Calu3 (cell line): ENCODE measurements at regions not wholly inside any gene's neighbourhood (a gene's known extent, or its start where the extent isn't known, plus 50 kb on each side); places are given as distances from the start of the nearest gene placed in this dataset.

Source experiments
- BruUV-seq: library from RNA; stranded (reverse); fragments of 400-500 nt; replicated peaks from 2 replicates; lab custom pipeline; 2021; lab: Mats Ljungman, UMichigan
- CTCF ChIA-PET: fragments of 300-600 bp; sonication (Branson Sonifier 250); formaldehyde crosslinking; loops from one replicate; lab custom pipeline; 2022; ENCODE audit warnings: antibody characterized with exemption; lab: Charles Lee
- DNase-seq: peaks from one replicate; pipeline ENCODE4 v3.0.0; 2022
- H3K27ac Mint-ChIP-seq: one replicate; pipeline ENCODE4 v1.8.0; 2022; ENCODE audit warnings: mixed read lengths; ENCODE audit not compliant: unreplicated experiment
- H3K27me3 Mint-ChIP-seq: one replicate; pipeline ENCODE4 v1.8.0; 2022; ENCODE audit warnings: mixed read lengths; ENCODE audit not compliant: unreplicated experiment
- H3K36me3 Mint-ChIP-seq: one replicate; pipeline ENCODE4 v1.8.0; 2022; ENCODE audit warnings: mild to moderate bottlenecking, moderate library complexity, mixed read lengths; ENCODE audit not compliant: insufficient read depth, unreplicated experiment
- H3K4me1 Mint-ChIP-seq: one replicate; pipeline ENCODE4 v1.8.0; 2022; ENCODE audit warnings: mild to moderate bottlenecking, low read depth, mixed read lengths; ENCODE audit not compliant: unreplicated experiment
- H3K4me3 Mint-ChIP-seq: one replicate; pipeline ENCODE4 v1.8.0; 2022; ENCODE audit warnings: mild to moderate bottlenecking, low read depth, moderate library complexity, mixed read lengths; ENCODE audit not compliant: unreplicated experiment
- H3K9me3 Mint-ChIP-seq: one replicate; pipeline ENCODE4 v1.8.0; 2022; ENCODE audit warnings: low read depth, mixed read lengths; ENCODE audit not compliant: unreplicated experiment
- CTCF ChIP-seq: fragments of 200-600 bp; IDR thresholded peaks from one replicate; pipeline ENCODE4 v1.8.0; 2022; ENCODE audit warnings: antibody characterized with exemption; ENCODE audit not compliant: unreplicated experiment
- intact Hi-C: fragments of 100-400 bp; cut with micrococcal nuclease; formaldehyde crosslinking; loops from one replicate; pipeline ENCODE4 v1.10.0; 2022; ENCODE audit not compliant: unreplicated experiment

GRCh38 chr5:128009403-128009802 is 74.2 kb upstream of the SLC12A2 start:
- Mint-ChIP-seq H3K36me3 (no peaks in the 10 kb centered on the region), H3K9me3 (no peaks in the 10 kb centered on the region), H3K27me3 (no peaks in the 10 kb centered on the region), H3K27ac (peak overlapping the region; percentile 55), H3K4me1 (peaks cover 45% of the 10 kb centered on the region), H3K4me3 (no peak overlapping the region)
- DNase-seq, result peak; percentile 14
- CTCF ChIA-PET, result no interaction called here
- BruUV-seq, result no TSS peak
- TF ChIP-seq CTCF, result no peak
- intact Hi-C loops, result no loop called here

- TF ChIP-seq CTCF, result no peak
- Mint-ChIP-seq H3K4me1 (peaks cover 44% of the 10 kb centered on the region), H3K27me3 (no peaks in the 10 kb centered on the region), H3K36me3 (no peaks in the 10 kb centered on the region), H3K9me3 (no peaks in the 10 kb centered on the region), H3K27ac (no peak overlapping the region), H3K4me3 (no peak overlapping the region)
- no peak for DNase-seq
- CTCF ChIA-PET, result interaction anchor here (0.7 kb wide), 5 partner anchors 52 to 311 kb away, joined by 3 to 8 read pairs (median 6); no protein-coding TSS in a partner anchor
- intact Hi-C loops, result no loop called here
- BruUV-seq, result no TSS peak
Observed at GRCh38 chr5:128011339-128011738, 72.2 kb upstream of the SLC12A2 start.

- no TSS peak for BruUV-seq
- CTCF ChIA-PET, result interaction anchor here (1.6 kb wide), 1 partner anchor 22 kb away, joined by 3 read pairs; no protein-coding TSS in a partner anchor
- no peak for DNase-seq
- Mint-ChIP-seq H3K4me1 (peaks cover 20% of the 10 kb centered on the region), H3K27me3 (no peaks in the 10 kb centered on the region), H3K36me3 (no peaks in the 10 kb centered on the region), H3K27ac (no peak overlapping the region), H3K9me3 (no peaks in the 10 kb centered on the region), H3K4me3 (no peak overlapping the region)
- TF ChIP-seq CTCF, result no peak
- intact Hi-C loops, result no loop called here
Observed at GRCh38 chr5:128014578-128014977, 69.0 kb upstream of the SLC12A2 start.

GRCh38 chr5:128015478-128015877 is 68.1 kb upstream of the SLC12A2 start:
- no peaks in the 10 kb centered on the region for H3K9me3 Mint-ChIP-seq
- no peaks in the 10 kb centered on the region for H3K36me3 Mint-ChIP-seq
- no peaks in the 10 kb centered on the region for H3K27me3 Mint-ChIP-seq
- no peak for DNase-seq
- intact Hi-C loops, result no loop called here
- TF ChIP-seq CTCF, result no peak
- CTCF ChIA-PET, result interaction anchor here (0.7 to 1.6 kb wide), 2 partner anchors 22 to 1277 kb away, joined by 3 to 4 read pairs; no protein-coding TSS in a partner anchor
- no peak overlapping the region for H3K27ac Mint-ChIP-seq
- no peak overlapping the region for H3K4me3 Mint-ChIP-seq
- no TSS peak for BruUV-seq
- H3K4me1 Mint-ChIP-seq, result peaks cover 11% of the 10 kb centered on the region
